Stimulated activated CD8-positive, alpha-beta memory T cell treated with anti-CD3 and anti-CD28 coated beads, Interleukin-4, amount 100 ng/mL, for 1 hour (primary cell): ENCODE measurements at regions not wholly inside any gene's neighbourhood (a gene's known extent, or its start where the extent isn't known, plus 50 kb on each side); places are given as distances from the start of the nearest gene placed in this dataset.

ENCODE experiments used
- DNase-seq, 2 donors: peaks; one replicate each; pipeline ENCODE4 v3.0.0-alpha.2; 2020; ENCODE audit warnings: low read depth in 2 of 2, low spot score in 1 of 2

- no peak for DNase-seq
These were observed 306.8 kb upstream of the HS6ST1 start for GRCh38 chr2:128625421-128625820.

GRCh38 chr2:128625963-128626759 is 307.5 kb upstream of the HS6ST1 start:
- no peak for DNase-seq

DNA sequence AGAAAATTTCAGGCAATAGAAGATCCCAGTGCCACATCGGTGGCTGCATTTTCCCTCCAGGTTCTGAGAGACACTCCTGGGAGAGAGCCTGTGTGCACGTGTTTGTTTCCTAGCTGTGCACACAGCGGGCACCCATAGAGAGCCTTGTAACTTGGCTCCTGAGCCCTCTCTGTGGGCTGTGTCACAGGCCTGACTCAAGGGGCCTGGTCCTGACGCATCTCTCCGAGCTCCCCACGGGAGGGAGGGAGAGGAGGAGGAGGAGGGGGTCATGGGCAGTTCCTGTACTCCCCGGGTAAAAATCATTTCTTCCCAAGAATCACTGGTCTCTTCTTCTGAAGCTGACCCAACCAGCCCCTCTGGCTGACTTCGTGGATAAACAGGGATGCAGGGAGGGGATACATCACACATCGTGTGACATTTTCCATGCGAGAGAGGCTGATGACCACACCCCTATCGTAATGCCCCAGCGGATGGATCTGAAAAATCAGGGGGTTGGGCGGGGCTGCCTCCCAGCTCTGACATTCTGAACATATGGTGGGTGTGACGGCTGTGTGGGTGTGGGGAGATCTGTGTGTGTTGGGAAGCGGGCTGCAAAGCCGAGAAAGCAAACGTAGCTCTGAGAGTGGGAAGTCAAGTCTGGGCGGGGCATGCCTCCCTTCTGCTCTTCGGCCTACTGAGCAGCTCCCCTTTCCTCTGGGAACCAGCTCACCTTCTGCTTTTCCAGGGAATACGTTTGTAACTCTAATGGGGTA is 308.3 kb upstream of the HS6ST1 start:
- no peak for DNase-seq

GRCh38 chr2:128628206-128628605 is 309.5 kb upstream of the HS6ST1 start:
- DNase-seq: no peak

DNA sequence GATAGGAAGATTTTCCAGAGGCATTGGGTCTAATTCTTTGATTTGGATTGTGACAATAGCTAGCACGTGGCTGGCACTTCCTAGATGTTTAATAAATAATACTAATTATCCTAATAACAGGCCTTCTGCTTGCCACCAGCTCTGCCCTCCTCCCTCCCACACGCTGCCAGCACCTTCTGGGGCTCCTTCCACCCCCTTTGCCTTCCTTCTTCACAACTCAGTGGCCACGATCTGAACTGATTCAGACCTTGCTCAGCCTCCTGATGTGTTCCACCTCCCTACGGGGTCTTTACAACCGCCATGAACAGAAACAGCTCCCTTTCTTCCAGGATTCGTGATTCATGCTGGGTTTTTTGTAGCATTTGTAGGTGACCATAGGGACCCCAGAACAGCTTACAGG is 310.3 kb upstream of the HS6ST1 start:
- DNase-seq: no peak

DNA sequence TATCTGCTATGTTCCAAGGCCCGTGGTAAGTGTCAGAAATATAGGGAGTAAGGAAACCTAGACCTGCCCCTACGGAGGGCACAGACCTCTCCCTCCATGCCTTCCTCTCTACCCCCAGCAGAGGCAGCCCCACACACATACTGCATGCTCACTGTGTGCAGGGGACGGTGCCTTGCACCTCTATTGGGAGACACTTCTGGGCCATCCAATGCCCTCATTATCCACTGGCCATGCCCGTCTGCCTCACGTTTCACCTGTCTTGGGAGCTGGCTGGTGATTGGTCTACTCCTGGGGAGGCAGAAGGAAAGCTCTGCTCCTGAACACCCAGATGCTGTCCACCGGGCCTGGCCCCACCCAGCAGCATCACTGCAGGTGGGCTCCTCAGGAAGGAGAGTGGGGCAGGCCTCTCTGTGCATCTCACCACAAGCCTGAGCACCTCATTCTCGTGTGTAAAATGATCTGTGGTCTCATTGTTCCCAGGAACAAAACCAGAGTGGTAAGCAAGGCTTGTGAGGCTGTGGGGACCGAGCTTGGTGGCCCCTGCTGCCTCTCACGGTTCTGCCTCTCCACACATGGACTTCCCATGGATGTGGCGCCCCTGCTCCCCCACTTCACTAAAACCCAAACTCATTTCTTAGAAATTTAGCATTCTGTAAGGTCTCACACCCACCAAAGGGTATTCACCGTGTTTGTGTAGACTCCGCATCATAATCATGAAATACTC is 312.5 kb upstream of the HS6ST1 start:
- no peak for DNase-seq

DNA sequence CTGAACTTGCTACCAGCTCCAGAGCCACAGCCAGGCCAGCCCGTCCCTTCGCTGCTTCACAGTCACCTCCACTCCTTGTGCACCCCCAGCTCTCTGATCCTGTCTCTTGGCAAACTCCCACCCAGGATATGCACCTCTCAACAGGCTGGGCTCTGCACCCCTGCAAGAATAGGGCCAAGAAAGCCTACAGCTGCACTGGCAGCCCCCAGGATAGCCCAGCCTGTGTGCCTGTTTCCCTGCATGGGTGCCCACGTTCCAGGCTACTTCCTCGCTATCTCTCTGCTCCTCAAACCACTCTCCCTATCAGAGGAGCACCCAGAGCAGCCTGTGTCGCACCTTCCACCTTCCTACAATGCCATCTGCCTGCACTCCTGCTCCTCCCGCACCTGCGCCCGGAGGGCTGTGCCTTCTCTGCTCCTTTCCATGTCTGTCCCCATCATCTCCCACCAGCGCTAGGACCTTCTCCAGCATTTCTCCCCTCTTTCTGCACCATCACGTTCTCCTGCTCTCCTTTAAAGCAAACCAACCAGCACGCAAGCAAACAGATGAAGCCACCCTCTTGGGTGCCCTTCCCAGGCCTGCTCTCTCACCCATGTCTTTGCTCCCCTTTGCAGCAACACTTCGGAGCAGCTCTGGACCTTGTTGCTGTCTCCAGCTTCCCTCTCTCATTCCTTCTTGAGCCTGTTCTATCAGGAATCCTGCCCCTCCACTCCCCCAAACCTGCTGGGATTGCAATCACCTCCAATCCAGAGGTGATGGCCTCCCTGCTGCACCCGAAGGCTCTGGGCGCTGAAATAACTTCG is 313.2 kb upstream of the HS6ST1 start:
- no peak for DNase-seq

GRCh38 chr2:128632501-128632800 is 313.8 kb upstream of the HS6ST1 start:
- no peak for DNase-seq

DNA sequence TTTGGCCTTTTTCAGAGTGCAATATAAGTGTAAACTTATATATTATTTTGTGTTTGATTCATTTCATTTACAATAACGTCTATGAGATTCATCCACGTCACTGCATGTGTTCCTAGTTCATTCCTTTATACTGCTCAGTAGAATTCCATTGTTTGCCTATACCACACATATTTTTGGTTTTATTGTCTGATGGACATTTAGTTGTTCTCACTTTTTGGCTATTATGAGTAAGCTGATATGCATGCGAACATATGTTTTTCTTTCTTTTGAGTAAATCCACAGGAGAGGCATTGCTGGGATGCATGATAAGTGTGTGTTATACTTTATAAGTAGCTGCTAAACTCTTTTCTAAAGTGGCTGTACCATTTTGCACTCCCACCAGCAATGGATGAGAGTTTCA is 314.8 kb upstream of the HS6ST1 start:
- no peak for DNase-seq

DNA sequence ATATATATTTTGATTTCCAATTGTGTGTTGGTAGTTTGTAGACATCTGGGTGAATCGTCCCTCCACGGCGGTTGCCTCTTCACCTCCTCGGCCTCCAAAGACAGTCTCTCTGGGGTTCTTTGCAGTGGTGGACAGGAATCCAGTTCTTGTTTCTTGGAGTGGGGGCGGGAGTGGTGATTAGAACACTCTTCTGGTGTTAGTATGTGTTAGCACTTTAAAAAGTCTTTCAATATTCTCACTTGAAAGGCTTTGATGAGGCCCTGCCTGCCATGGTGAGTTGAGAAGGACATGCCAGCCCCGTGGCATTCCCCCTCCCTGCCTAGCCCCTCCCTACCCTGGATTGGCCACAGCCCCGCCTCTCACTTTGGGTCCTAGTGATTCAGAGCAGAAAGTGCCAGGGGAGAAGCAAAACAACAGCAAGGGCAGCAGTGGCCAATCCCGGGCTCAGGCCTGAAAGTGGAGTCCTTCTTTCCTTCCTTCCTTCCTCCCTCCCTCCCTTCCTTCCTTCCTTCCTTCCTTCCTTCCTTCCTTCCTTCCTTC is 316.8 kb upstream of the HS6ST1 start:
- DNase-seq: no peak

- DNase-seq: no peak
These were observed 318.1 kb upstream of the HS6ST1 start for GRCh38 chr2:128636802-128637147.

GRCh38 chr2:128637481-128638155 is 318.9 kb upstream of the HS6ST1 start:
- no peak for DNase-seq

DNA sequence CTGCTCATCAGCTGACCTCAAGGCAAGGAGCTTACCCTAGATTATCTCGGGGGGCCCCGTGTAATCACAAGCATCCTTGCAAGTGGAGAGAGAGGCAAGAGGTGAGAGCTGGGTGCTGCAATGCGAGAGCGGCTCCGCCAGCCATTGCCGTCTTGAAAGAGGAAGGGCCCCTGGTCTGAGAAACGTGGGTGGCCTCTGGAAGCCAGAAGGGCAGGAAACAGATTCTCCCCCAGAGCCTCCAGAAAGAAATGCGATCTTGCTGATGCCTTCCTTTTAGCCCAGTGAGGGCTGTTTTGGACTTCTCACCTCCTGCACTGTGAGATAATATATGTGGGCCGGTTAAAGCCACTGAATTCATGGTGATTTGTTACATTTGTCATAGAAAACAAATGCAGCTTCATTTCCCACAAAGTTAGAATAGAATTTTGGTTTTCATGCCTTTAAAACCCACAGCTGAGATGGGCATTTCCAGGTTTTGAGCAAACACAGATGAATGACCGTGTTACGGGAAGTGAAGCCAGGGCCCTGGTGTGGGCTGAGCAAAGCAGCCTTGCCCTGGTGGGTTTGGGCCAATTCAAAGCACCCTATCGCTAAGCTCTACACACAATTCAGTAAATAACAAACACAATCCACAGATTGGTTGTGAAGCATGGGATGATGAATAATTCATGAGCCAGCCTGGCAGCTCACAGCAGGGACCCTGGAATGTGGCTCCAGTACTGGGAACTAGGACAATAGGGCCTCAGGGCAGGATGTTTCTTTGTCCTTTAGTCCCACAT is 319.9 kb upstream of the HS6ST1 start:
- DNase-seq: no peak

DNA sequence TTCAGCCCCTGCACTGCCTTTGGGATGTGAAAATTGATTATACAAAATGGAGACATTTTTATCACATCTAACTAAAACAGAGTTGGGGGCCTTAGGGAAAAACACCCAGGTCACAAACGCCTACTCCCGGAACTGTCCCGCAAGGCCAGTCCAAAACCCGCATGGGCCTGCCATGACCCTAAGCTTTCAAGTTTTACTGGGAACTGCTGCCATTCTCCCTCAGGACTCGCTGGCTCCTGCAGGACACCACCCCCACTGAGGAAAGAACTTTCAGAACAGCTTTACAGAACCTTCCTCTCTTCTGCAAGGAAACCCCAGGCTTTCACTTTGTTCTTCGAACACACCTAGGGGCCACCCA is 320.4 kb upstream of the HS6ST1 start:
- DNase-seq: no peak

- no peak for DNase-seq
These were observed 321.0 kb upstream of the HS6ST1 start for GRCh38 chr2:128639693-128640092.

DNA sequence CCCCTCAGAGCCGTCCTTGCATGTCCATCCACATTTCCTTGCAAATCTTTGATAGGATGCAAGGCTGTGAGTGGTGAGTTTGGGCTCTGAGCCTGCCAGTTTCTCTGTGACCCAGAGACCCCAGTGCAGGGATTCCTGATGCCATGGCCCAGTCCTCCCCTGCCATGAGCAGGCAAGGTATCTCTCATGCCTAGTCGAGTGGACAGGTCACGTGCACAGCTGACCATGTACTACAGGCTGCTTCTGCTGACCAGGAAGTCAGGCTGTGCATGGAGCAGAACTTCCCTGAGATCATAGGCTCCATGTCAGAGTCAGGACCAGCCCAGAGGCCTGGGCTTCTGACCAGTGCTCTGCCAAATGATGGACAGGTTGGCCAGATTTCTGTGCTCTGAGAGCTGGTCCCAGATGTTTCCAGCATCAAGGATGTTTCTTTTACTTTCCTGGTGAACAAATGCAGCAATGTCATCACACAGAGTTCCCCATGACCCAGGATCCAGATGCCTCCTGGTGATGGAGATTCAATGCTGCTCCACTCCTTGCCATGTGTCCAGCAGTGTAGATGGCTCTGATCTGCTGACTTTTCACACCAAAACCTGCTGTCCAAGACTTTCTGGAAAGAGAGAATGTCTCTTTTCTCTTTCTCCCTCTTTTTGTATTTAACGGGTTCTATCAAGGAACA is 321.6 kb upstream of the HS6ST1 start:
- no peak for DNase-seq

DNA sequence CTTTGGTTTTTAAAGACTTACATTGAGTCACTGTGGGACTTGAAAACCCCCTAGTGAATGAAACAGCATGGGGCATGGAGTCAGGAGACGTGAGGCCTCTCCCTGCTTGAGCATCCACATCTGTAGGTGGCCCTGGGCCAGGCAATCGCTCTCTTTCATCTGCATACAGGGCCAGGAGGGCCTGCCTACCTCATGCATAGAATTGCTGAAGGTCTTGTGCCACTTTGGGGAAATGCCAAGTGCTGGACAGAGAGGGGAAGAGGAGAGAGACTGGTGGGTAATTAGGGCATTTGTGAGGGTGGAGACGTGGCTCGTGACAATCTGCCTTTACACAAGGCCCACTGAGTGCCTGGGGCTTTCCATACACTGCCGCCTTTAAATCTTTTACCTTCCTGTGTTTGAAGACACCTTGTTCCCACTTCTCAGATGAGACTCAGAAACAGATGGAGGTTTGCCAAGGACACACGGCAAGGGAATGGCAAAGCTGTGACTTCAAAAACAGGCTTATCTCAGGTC is 322.2 kb upstream of the HS6ST1 start:
- no peak for DNase-seq

DNA sequence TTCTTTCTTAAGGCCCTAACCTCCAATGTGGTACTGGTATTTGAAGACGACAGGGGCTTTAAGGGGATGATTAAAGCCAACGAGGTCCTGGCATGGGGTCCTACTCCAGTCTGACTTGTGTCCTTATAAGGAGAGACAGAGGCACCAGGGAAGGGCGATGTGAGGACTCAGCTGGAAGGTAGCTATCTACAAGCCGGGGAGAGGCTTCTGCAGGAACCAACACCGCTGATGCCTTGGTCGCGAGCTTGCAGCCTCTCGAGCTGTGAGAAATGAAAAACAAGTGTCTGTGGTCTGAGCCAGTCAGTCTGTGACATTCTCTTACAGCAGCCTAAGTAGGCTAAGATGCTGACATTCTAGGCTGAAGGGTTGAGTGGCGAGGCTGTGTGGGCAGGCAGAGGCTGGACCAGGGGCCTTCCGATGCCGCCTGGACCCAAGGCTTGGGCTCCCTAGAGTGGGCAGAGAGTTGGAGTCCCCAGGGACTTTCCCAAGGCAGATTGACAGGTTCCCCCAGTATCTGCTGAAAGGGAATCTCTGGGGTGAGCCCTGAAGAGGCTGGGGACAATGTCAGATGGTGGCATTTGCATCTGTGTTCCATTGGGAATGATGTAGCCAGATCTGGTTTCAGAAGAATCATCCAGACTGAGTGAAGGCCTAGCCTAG is 322.9 kb upstream of the HS6ST1 start:
- DNase-seq: no peak

- DNase-seq: no peak
These were observed 323.6 kb upstream of the HS6ST1 start for GRCh38 chr2:128642316-128642715.
